Endothelial cell of hepatic sinusoid (primary cell): ENCODE measurements at regions not wholly inside any gene's neighbourhood (a gene's known extent, or its start where the extent isn't known, plus 50 kb on each side); places are given as distances from the start of the nearest gene placed in this dataset.

Experiments used
- in situ Hi-C: cut with HindIII; loops from 2 replicates; pipeline ENCODE4 v1.10.0; 2017; ENCODE audit warnings: low sequenced_read_pairs

GRCh38 chr4:151600432-151600831 lies 160.4 kb downstream of the GATB start:
- in situ Hi-C loops = no loop called here

GRCh38 chr4:151603377-151603776 lies 157.4 kb downstream of the GATB start:
- in situ Hi-C loops = no loop called here

DNA sequence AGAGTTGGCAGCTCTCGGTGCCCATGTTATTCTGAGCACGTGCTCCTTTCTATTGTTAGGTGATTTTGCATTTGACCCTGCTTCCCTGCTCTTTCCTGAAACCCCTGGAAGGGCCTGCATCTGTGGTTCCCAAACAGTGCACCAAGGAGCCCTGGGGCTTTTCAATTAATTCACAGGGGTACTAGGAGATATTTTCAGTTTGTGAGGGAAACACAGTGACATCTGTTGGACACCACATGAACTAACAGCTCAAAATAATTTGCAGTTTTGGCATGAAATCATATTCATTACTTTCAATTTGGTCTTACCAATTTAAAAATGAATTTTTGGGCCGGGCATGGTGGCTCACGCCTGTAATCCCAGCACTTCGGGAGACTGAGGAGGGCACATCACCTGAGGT lies 156.6 kb downstream of the GATB start:
- in situ Hi-C loops = no loop called here

GRCh38 chr4:151605215-151605614 lies 155.6 kb downstream of the GATB start:
- in situ Hi-C loops = no loop called here

GRCh38 chr4:151606061-151606460 lies 154.7 kb downstream of the GATB start:
- in situ Hi-C loops = no loop called here

- in situ Hi-C loops = no loop called here
These were observed 150.6 kb downstream of the GATB start for GRCh38 chr4:151610229-151610628.

- in situ Hi-C loops = no loop called here
These were observed 148.8 kb downstream of the GATB start for GRCh38 chr4:151611960-151612359.

GRCh38 chr4:151613290-151613689 lies 147.5 kb downstream of the GATB start:
- in situ Hi-C loops = no loop called here

GRCh38 chr4:151614561-151614960 lies 146.2 kb downstream of the GATB start:
- in situ Hi-C loops = no loop called here

DNA sequence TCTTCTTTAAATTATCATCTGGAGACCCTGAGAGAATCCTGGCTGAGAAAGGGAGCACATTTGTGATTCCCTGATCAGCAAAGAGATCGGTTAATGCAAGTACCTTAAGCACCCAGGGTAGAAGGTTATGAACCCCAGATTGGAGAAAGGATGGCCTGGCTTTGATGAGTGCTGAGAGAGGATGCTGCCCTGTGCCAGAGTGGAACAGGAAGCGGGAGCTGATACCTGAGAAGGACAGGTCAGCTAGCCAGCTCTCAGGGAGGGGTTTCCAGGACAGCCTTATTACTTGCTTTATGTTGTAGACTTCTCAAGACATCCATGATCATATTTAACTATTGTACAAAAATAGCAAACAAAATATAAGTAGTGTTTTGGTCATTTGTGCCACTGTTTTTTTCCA lies 141.9 kb downstream of the GATB start:
- in situ Hi-C loops = no loop called here

- in situ Hi-C loops = no loop called here
These were observed 140.7 kb downstream of the GATB start for GRCh38 chr4:151620066-151620465.
